ENCODE measurements at regions not wholly inside any gene's neighbourhood (a gene's known extent, or its start where the extent isn't known, plus 50 kb on each side); places are given as distances from the start of the nearest gene placed in this dataset.
"Not testable (repeated sequence)": the region's sequence is repeated elsewhere in the genome, so short reads cannot be mapped to it uniquely, and the experiment has no call there.

DNA sequence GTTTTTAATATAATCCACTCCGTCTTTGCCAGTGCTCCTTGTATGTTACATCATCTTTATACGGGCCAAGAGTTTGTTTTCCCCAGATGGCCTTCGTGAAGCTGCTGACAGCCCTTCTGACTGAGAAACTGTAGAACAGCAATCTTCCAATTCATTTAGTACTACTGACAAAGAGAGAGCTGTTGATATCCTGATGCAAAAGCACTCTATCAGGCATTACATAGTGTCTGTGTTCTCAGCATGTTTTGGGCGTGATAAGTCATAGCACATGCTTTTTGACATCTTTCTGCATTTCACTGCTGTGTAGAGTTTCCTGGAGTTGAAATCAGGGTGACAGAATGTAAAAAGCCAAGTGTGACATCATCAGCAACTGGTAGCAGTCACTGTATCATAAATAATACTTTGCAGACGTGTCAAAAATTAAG is 746.3 kb upstream of the FAM241A start:
- DNase-seq (ENCODE audit: low spot score), result peak; percentile 3

DNA sequence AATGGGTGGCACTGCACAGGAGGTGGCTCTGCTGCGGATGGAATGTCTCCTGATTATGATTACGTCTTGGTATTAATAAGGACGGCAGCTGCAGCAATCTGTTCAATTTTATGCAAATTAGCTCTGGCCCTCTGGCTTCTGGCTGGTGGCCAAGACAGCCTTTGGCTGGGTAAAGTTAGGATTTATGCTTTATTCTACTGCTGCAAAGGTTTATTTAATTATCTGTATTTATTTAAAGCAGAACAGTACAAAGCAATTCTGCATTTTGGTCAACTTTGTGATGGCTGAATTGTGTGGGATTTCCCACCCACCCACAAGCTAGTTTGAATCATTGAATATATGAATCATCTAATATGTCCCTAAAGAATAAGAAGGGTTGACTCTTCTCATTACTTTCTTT is 745.6 kb upstream of the FAM241A start:
- DNase-seq (ENCODE audit: low spot score), result no peak

DNA sequence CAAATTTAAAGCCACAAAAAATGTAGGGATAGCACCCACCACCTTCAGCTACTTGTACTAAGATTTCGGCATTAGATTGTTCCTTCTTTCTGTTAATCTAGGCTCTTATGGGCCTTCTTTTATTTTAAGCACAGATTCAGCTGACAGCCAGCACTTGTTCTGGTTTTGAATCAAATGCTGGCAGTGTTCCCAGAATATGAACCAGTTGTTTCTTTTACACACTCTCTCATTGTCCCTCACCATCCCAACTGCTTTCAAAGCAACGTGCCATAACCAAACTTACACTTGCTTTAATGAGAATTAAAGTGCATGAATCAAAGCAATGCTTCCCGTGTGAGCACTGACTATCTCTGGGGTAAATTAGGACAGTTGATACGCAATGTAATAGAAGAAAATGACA is 744.5 kb upstream of the FAM241A start:
- no peak for DNase-seq (ENCODE audit: low spot score)

DNA sequence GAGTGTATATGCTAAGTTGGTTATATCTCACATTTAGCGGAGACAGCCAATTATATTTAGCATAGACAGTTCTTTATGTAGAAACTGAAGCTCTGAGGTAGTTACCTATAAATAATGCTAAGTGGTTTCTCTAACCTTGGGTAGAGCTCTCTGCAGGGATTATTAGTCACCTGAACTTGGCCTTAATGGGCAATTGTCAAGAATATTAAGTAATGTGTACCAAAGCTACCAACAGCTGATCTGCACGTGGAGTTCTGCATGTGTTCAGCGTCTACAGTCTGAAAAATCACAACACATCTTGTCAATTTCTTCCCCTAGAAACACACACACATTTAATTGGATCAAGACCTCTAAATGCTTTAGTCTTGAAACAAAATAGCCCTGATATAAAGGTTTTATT is 740.6 kb upstream of the FAM241A start:
- no peak for DNase-seq (ENCODE audit: low spot score)

DNA sequence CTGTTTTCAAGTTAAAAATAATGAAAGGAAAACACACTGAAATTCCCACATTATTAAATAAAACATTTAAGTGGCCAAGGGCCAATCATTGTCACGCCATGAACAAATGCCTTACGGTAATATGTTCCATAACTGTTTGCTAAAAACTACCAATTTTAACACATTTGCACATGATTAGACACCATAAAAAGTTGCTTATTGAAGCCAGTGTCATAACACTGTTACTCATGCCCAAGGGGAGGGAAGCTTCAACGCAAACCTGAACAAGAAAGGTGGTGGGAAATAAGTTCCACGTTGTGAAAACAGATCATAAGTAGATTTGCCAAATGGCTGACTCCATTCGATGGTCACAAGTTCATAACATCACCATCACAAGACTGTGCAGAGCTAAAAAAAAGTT is 739.3 kb upstream of the FAM241A start:
- DNase-seq (ENCODE audit: low spot score), result no peak

DNA sequence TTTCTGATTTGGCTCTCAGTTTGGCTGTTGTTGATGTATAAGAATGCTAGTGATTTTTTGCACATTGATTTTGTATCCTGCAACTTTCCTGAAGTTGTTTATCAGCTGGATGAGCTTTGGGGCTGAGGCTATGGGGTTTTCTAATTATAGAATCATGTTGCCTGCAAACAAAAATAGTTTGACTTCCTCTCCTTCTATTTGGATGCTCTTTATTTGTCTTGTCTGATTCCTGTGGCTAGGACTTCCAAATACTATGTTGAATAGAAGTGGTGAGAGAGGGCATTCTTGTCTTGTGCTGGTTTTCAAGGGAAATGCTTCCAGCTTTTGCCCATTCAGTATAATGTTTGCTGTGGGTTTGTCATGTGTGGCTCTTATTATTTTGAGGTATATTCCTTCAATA is 734.7 kb upstream of the FAM241A start:
- DNase-seq (ENCODE audit: low spot score), result no peak

DNA sequence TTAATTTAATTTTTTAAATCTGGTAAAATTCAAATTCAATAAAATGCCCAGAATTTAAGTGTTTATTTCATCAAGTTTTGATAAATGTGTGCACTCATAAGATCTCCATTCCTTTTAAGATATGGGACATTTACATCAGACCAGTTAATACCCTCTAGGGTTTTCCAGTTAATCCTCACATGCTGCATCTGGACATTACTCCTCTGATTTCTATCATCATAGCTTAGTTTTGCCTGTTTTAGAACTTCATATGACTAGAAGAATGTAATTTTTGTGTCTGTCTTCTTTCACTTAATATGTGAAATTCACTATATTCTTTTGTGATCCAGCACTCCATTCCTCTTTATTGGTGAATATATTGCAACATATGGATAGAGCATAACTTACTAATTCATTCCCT is 727.7 kb upstream of the FAM241A start:
- DNase-seq (ENCODE audit: low spot score), result no peak

DNA sequence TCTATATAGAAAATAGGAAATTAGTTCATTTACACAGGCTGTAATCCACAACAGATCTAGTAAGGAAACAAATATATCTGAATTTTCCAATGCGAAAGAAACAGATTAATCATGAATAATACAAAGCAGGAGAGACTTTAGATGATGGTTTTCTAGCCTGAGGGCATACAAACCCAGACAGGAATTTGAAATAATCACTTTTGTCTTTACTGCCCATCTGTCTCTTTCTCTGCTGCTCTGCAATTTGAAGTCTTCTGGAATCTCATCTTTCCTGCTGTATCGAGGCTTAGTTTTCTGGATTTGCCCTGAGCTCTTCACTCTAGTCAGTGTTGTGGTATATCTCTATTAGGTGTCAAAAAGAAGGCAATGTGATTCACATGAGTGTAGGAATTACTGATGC is 711.8 kb upstream of the FAM241A start:
- no peak for DNase-seq (ENCODE audit: low spot score)

DNA sequence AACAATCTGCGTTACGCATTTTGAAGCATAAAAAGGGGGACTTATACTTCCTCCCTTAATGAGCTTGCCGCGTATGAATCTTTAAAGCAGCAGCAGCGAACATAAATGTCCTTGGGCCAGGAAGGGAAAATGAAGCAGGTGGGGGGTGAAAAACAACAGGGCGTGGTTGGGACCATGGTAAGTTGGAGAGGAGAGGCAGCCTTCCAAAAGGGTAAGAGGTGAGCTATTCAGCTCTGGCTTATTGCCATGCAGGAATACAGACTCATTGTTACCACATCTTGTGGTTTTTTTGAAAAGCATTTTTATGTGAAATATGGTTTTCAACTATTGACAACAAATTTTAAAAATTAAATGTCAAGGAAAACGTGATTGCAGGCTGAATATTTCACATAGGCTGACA is 710.7 kb upstream of the FAM241A start:
- no peak for DNase-seq (ENCODE audit: low spot score)

DNA sequence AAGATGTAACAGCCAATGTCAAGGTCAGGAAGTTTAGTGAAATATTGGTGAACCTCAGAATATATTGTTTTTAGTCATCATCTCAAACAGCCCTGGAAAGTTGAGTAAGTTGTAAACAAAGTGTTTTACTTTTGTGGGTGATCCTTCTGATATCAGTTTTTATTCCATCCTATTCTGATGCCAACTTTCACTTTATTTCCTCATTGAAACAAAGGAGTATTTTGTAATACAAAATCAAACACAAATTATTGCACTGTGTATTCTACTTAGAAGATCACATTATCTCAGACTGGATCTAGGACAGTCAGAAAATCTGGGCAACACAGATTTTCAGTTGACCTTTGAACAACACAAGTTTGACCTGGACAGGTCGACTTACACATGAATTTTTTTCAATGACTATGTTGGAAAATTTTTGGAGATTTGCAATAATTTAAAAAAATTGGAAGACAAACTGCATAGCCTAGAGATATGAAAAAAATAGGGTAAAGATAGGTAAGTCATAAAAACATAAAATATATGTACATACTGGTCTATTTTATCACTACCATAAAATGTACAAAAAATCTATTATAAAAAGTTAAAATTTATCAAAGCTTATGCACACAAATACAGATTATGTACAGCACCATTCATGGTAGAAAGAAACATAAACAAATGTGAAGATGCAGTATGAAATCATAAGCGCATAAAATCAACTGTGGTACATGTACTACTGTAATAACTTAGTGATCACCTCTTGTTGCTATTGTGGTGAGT is 709.1 kb upstream of the FAM241A start:
- no peak for DNase-seq (ENCODE audit: low spot score)

DNA sequence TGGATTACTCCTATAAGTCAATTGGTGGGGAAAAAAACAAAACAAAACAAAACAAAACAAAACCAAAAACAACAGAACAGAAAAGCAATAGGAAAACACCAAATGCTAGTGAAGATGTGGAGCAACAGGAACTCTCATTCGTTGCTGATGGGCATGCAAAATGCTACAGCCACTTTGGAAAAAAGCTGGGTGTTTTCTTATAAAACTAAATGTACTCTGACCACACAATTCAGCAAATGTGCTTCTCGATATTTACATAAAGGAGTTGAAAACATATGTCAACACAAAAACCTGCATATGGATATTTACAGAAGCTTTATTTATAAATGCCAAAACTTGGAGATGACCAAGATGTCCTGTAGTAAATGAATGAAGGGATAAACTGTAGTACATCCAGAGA is 703.6 kb upstream of the FAM241A start:
- no peak for DNase-seq (ENCODE audit: low spot score)

DNA sequence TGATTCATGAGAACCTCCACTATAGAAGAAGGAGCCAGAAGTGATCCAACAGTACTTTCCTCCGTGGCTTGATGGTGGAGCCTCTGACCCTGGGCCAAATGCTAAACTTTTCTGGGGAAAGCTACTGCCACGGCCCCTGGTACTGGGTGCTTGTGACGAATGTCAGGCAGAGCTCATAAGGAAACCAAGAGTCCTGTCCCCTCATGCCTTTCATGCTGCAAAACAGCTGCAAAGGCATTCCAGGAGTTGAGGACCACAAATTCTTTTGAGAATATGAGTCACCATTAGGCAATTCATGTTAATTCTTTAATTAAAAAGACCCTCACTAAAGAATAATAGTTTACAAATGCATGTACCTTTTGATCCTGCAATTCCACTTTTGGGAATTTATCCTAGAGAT is 700.4 kb upstream of the FAM241A start:
- not testable (repeated sequence) for DNase-seq (ENCODE audit: low spot score)

DNA sequence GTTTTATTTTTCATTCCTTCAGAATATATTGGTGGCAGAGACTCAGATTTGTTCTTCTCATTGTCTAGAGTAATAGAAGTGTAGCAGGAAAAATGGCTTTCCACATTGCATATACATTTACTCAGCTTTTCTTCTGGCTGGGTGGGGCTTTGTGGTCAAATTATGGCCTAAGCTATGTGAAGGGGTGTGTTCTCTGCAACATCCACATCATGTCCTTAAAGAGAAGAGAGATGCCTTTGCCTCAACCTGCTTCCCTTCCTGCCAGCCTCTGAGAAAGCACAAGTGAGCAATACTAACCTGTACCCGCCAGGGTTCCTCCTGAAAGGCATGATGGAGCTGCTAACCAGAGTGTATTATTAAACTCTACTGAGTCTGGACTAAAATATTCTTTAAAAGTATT is 695.6 kb upstream of the FAM241A start:
- DNase-seq (ENCODE audit: low spot score), result no peak

DNA sequence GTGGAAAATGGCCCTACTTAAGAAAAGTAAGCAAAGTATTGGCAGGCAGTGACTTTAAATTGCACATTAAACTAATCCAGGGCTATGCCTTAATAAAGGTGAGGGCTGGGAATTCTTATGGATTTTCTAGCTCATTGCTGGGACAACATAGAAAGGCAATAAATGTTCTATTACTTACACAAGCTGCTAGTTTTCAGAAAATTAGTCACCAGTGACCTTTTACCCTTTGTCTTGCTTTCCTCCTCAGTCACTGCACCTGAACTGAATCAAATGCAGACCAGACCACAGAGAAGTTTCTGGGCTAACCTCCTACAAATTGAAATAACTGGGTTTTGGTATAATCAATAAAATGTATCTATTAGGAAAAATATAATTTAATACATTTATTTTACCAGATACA is 694.4 kb upstream of the FAM241A start:
- DNase-seq (ENCODE audit: low spot score), result no peak

DNA sequence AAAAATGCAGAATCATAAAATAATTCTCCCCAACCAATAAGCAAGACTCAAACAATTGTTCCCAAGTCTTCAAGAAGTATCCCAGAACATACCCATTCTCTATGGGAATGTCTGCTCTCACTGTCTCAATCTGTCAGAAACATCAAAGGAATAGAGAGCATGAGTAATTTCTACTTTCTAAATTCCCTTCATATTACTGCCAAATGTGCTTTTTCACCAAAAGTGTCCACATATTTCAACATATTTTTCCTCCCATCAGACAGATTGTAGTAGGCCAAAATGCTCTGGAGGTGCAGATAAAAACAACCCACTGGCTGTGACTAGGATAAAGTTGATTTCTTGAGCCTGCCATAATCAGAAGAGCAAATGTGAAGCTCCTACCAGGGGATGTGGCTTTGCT is 692.0 kb upstream of the FAM241A start:
- DNase-seq (ENCODE audit: low spot score), result no peak

DNA sequence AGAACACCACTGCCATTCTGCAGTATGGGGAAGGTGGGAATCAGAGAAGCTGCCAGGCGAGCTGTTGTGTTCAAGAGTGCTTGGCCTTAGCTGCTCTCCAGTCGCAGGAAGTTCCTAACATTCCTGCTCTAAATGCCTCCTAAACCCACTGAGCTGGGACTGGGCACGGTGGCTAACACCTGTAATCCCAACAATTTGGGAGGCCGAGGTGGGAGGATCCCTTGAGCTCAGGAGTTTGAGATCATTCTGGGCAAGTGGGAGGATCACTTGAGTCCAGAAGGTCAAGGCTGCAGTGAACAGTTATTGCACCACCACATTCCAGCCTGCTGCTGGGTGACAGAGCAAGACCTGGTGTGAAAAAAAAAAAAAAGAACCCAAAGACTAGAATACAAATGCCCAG is 690.3 kb upstream of the FAM241A start:
- no peak for DNase-seq (ENCODE audit: low spot score)

DNA sequence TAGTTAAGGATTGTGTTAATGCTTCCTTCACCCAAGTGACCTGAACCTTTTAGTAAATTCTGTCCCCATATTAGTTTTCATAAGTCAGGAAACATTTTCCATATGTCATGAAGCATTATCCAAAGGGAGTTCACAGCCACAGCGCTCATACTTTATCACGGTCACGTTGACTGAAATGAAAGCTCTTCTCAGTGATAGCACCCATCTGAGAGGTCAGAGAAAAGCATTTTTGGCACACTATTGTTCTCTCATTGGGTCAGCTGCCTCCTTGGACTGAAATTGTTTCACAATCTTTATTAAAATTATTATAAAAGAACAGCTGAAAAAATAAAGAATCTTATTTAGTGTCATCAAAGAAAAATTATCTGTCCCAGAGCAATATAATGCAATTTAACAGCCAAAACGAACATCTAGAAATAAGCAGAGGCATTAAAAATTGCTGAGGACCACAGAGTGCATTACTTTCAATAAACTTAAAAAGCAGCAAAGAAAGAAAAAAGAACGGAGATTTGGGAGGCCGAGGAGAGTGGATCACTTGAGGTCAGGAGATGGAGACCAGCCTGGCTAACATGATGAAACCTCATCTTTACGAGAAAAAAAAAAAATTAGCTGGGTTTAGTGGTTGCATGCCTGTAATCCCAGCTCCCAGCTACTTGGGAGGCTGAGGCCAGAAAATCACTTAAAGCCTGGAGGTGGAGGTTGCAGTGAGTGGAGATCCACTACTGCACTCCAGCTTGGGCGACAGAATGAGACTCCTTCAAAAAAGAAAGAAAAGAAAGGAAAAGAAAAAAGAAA is 680.8 kb upstream of the FAM241A start:
- DNase-seq (ENCODE audit: low spot score), result no peak

DNA sequence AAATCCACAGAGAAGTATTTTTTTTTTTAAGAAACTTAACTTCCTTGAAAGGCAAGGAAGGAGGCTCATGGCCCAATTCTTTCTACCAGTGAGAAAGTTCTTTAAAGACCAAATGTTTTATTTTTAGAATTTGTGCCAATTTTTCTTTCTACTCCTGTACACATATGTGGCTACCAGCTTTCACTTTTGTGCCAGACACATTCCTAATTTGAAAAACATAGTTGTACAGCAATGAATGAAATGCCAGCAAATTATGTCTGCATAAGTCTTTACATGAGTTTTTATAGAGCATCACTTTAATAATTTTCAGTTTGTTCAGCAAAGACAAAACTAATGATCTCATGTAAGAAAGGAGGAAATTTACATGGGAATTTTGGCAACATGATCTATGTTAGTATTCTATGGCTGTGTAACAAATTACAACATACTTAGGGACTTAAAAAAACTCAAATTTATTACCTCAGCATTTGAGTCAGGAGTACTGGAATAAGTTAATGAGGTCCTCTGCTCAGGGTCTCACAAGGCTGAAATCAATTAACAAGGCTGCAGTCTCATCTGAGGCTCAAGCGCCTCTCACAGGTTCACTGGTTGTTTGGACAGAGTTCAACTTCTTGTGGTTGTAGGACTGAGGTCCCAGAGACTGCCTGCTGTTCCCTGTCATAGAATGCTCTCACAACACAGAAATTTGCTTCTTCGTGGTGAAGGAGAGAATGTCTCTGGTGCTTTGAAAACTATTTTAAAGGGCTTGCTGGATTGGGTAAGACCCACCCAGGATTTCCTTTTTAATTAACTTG is 678.2 kb upstream of the FAM241A start:
- no peak for DNase-seq (ENCODE audit: low spot score)

DNA sequence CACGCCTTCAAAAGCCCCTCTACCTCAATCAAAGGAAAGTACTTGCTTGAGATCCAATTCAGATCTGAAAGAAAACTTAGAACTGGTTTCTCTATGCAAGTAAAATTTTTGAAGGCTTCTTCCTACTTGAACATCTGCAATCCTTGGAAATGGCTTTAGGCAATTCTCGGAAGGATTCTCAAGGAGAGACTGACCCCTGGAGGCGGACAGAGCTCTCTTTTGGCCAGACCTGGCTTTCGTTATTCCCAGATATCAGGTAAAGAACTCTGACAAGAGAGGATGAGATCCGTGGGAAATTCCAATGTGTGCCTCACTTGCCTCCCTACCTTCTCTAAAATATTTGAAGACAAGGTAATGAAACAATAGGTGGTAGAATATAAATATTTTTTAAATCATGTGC is 670.3 kb upstream of the FAM241A start:
- DNase-seq (ENCODE audit: low spot score), result peak; percentile 38

DNA sequence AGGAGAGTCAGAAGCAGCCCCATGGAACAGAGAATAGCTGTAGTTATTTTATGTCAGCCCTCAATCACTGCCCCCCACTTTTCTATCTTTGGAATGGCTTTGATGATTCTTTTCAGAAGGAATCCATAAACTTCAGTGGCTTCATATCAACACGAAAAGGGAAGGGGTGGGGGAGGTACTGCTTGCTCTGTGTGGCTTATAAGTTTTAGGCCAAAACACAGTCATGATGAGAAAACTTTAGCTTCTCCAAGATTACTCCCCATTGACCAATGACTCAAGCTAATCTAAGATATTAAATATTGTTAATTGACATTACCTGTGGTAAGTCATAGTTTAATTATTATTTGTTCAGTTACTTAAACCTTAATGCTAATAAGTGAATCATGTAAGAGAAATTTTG is 669.6 kb upstream of the FAM241A start:
- DNase-seq (ENCODE audit: low spot score), result no peak

DNA sequence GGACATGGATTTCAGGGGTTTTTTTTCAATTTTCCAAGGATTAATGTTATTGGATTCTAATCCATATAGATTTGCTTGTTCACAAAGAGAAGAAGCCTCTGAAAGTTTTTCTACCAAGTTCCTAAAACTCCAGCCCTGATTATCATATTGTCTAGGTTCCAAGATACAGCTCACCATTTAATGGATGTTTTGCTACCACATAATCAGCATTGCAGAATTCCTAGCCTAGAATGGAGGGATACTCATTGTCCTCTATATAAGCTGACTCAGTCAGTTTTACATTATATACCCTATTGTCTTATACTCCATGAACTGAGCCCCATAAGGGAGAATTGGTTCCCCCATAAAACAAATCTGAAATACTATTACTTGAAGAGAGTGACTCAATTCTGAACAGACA is 664.7 kb upstream of the FAM241A start:
- DNase-seq (ENCODE audit: low spot score), result no peak

DNA sequence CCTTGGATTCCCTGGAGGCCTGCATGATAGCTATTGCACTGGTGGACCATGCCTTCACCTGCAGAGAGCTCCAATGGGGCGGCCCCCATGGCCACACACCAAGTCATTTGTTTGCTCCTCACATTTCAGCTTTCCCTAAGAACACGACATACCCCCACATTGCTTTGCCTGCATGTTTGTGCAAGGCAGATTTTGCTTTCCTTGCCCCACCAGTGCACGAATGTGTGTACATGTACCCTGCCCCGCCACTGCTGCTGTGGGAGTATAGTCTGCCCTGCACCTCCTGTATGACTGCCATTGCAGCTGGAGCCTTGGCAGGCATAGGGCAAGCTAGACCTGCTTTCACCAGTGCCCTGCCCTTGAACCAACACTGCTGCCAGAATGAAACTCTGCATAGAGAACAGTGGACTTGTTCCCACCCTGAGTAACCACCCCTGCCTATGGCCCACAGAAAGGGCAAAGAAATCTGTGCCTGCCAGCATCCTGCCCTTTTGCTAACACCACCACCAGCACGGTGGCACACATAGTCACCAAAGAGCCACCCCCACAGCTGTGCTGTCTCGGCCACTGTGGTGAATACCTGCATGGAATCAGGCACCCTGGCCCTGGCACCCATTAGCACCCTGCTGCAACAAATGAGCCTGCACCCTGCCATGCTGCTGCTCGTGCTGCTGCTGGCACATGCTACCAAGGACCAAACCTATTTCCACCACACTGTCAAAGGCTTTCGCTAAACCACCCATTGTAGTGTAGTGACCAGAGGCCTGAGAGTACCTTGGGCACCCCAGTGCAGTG is 661.7 kb upstream of the FAM241A start:
- DNase-seq (ENCODE audit: low spot score), result no peak
